OCI-LY7 (cell line): ENCODE measurements at regions not wholly inside any gene's neighbourhood (a gene's known extent, or its start where the extent isn't known, plus 50 kb on each side); places are given as distances from the start of the nearest gene placed in this dataset.

Experiments
- BruUV-seq: library from RNA; stranded (reverse); fragments of 400-500 nt; replicated peaks from 2 replicates; lab custom pipeline; 2021; lab: Mats Ljungman, UMichigan
- CTCF ChIA-PET: fragments of 300-600 bp; sonication (Branson Sonifier 250); formaldehyde crosslinking; loops from one replicate; lab custom pipeline; 2022; ENCODE audit warnings: antibody characterized with exemption; ENCODE audit not compliant: unreplicated experiment; lab: Charles Lee
- POLR2A ChIA-PET: fragments of 300-600 bp; sonication (Branson Sonifier 250); formaldehyde crosslinking; loops from one replicate; lab custom pipeline; 2022; ENCODE audit warnings: antibody characterized with exemption; lab: Charles Lee
- DNase-seq: peaks from one replicate; pipeline ENCODE4 v3.0.0-alpha.2; 2015; ENCODE audit warnings: low spot score
- H2AFZ ChIP-seq: fragments of 200-600 bp; sonication (generic), shearing (Covaris generic); 2 replicates; pipeline ENCODE4 v1.6.1; 2014; ENCODE audit warnings: mild to moderate bottlenecking, antibody characterized with exemption, low read length, moderate library complexity
- H3K27ac ChIP-seq: fragments of 200-600 bp; sonication (generic); 2 replicates; pipeline ENCODE4 v1.5.1; 2014; ENCODE audit warnings: mixed run types, low read depth, mild to moderate bottlenecking, moderate library complexity, low read length, inconsistent platforms; ENCODE audit not compliant: poor library complexity, severe bottlenecking
- H3K36me3 ChIP-seq: fragments of 200-600 bp; sonication (generic); 2 replicates; pipeline ENCODE4 v1.6.1; 2014; ENCODE audit warnings: mild to moderate bottlenecking, antibody characterized with exemption, low read length, moderate library complexity, mixed read lengths; ENCODE audit not compliant: insufficient read depth
- H3K4me1 ChIP-seq: fragments of 200-600 bp; sonication (generic); 2 replicates; pipeline ENCODE4 v1.5.1; 2014; ENCODE audit warnings: mild to moderate bottlenecking, low read length; ENCODE audit not compliant: insufficient read depth, poor library complexity, severe bottlenecking
- H3K4me2 ChIP-seq: fragments of 200-600 bp; sonication (generic); 2 replicates; pipeline ENCODE4 v1.6.1; 2014; ENCODE audit warnings: mild to moderate bottlenecking, low read length
- H3K4me3 ChIP-seq: fragments of 200-600 bp; sonication (generic); 2 replicates; pipeline ENCODE4 v1.5.1; 2014; ENCODE audit warnings: mild to moderate bottlenecking, low read depth, low read length; ENCODE audit not compliant: poor library complexity, severe bottlenecking
- H3K79me2 ChIP-seq: fragments of 200-600 bp; sonication (generic); 2 replicates; pipeline ENCODE4 v1.6.1; 2016; ENCODE audit warnings: low read depth, mild to moderate bottlenecking, low read length, moderate library complexity, mixed read lengths; ENCODE audit not compliant: insufficient read depth
- H3K9me2 ChIP-seq: fragments of 200-600 bp; sonication (generic); 2 replicates; pipeline ENCODE4 v1.6.1; 2016; ENCODE audit warnings: mild to moderate bottlenecking, low read length, mixed read lengths; ENCODE audit not compliant: insufficient read depth
- H3K9me3 ChIP-seq: fragments of 200-600 bp; sonication (generic); 2 replicates; pipeline ENCODE4 v1.6.1; 2014; ENCODE audit warnings: mild to moderate bottlenecking, mixed run types, low read length, mixed read lengths
- H4K20me1 ChIP-seq: fragments of 200-600 bp; sonication (generic); 2 replicates; pipeline ENCODE4 v1.6.1; 2014; ENCODE audit warnings: mild to moderate bottlenecking, antibody characterized with exemption, low read length, moderate library complexity, mixed read lengths; ENCODE audit not compliant: insufficient read depth
- CTCF ChIP-seq: fragments of 200-600 bp; sonication (generic); conservative IDR thresholded peaks from 2 replicates; pipeline ENCODE4 v1.5.1; 2014; ENCODE audit warnings: mild to moderate bottlenecking, antibody characterized with exemption, low read length, moderate library complexity, mixed read lengths
- EZH2phosphoT487 ChIP-seq: fragments of 200-600 bp; sonication (generic); IDR thresholded peaks from 2 replicates; pipeline ENCODE4 v1.6.1; 2018; ENCODE audit warnings: low read depth, borderline replicate concordance, mild to moderate bottlenecking, mixed run types, antibody characterized with exemption, low read length, moderate library complexity, mixed read lengths
- intact Hi-C: fragments of 100-400 bp; cut with micrococcal nuclease; formaldehyde crosslinking; loops from one replicate; pipeline ENCODE4 v1.10.0; 2022; ENCODE audit not compliant: unreplicated experiment

GRCh38 chr4:132859929-132860328 lies 289.2 kb upstream of the PCDH10 start:
- Histone ChIP-seq H3K9me2 (no peaks in the 10 kb centered on the region), H3K9me3 (no peaks in the 10 kb centered on the region), H2AFZ (no peak overlapping the region), H3K4me3 (no peak overlapping the region), H3K4me2 (no peak overlapping the region), H3K27ac (no peak overlapping the region), H3K36me3 (no peaks in the 10 kb centered on the region), H3K4me1 (no peaks in the 10 kb centered on the region), H4K20me1 (no peaks in the 10 kb centered on the region), H3K79me2 (no peaks in the 10 kb centered on the region)
- ChIA-PET CTCF (no interaction called here), POLR2A (interaction anchor here (0.8 kb wide), 1 partner anchor 479 kb away, joined by 3 read pairs; no protein-coding TSS in a partner anchor)
- intact Hi-C loops = no loop called here
- no peak for TF ChIP-seq CTCF
- TF ChIP-seq EZH2phosphoT487 = no peak
- BruUV-seq = no TSS peak
- DNase-seq = no peak

GRCh38 chr4:132860976-132861375 lies 288.1 kb upstream of the PCDH10 start:
- Histone ChIP-seq H3K4me2 (no peak overlapping the region), H3K79me2 (no peaks in the 10 kb centered on the region), H3K4me1 (no peaks in the 10 kb centered on the region), H3K27ac (no peak overlapping the region), H3K9me3 (no peaks in the 10 kb centered on the region), H3K4me3 (no peak overlapping the region), H2AFZ (no peak overlapping the region), H3K9me2 (no peaks in the 10 kb centered on the region), H3K36me3 (no peaks in the 10 kb centered on the region), H4K20me1 (no peaks in the 10 kb centered on the region)
- ChIA-PET POLR2A (no interaction called here), CTCF (no interaction called here)
- intact Hi-C loops = no loop called here
- no peak for DNase-seq
- TF ChIP-seq EZH2phosphoT487 (no peak), CTCF (no peak)
- no TSS peak for BruUV-seq

- H2AFZ ChIP-seq = no peak overlapping the region
- BruUV-seq = no TSS peak
- no peak for DNase-seq
- no peak overlapping the region for H3K27ac ChIP-seq
- TF ChIP-seq CTCF (no peak), EZH2phosphoT487 (no peak)
- no peaks in the 10 kb centered on the region for H3K79me2 ChIP-seq
- H3K4me2 ChIP-seq = no peak overlapping the region
- H4K20me1 ChIP-seq = no peaks in the 10 kb centered on the region
- ChIA-PET CTCF (no interaction called here), POLR2A (no interaction called here)
- H3K9me2 ChIP-seq = no peaks in the 10 kb centered on the region
- intact Hi-C loops = no loop called here
- H3K4me1 ChIP-seq = no peaks in the 10 kb centered on the region
- no peaks in the 10 kb centered on the region for H3K9me3 ChIP-seq
- no peaks in the 10 kb centered on the region for H3K36me3 ChIP-seq
- no peak overlapping the region for H3K4me3 ChIP-seq
These were observed 285.5 kb upstream of the PCDH10 start for GRCh38 chr4:132863619-132864018.
